ENCODE measurements at regions not wholly inside any gene's neighbourhood (a gene's known extent, or its start where the extent isn't known, plus 50 kb on each side); places are given as distances from the start of the nearest gene placed in this dataset.
"Not testable (repeated sequence)": the region's sequence is repeated elsewhere in the genome, so short reads cannot be mapped to it uniquely, and the experiment has no call there.

GRCh38 chr13:81406022-81406421 is 1065.1 kb upstream of the SPRY2 start:
- no peak for DNase-seq (ENCODE audit: low read depth in 2 of 2)

- no peak for DNase-seq (ENCODE audit: low read depth in 2 of 2)
Measured at GRCh38 chr13:81396192-81396591, 1055.3 kb upstream of the SPRY2 start.

- DNase-seq (ENCODE audit: low read depth in 2 of 2), result no peak
Measured at GRCh38 chr13:81395368-81395767, 1054.4 kb upstream of the SPRY2 start.

GRCh38 chr13:81394640-81395039 is 1053.7 kb upstream of the SPRY2 start:
- DNase-seq (ENCODE audit: low read depth in 2 of 2), result no peak

- DNase-seq (ENCODE audit: low read depth in 2 of 2), result no peak
Measured at GRCh38 chr13:81393721-81394120, 1052.8 kb upstream of the SPRY2 start.

- no peak for DNase-seq (ENCODE audit: low read depth in 2 of 2)
Measured at GRCh38 chr13:81393110-81393509, 1052.2 kb upstream of the SPRY2 start.

GRCh38 chr13:81388400-81388799 is 1047.5 kb upstream of the SPRY2 start:
- no peak for DNase-seq (ENCODE audit: low read depth in 2 of 2)

GRCh38 chr13:81383444-81383843 is 1042.5 kb upstream of the SPRY2 start:
- no peak for DNase-seq (ENCODE audit: low read depth in 2 of 2)

GRCh38 chr13:81382246-81382645 is 1041.3 kb upstream of the SPRY2 start:
- no peak for DNase-seq (ENCODE audit: low read depth in 2 of 2)

- DNase-seq (ENCODE audit: low read depth in 2 of 2), result no peak
Measured at GRCh38 chr13:81381560-81381959, 1040.6 kb upstream of the SPRY2 start.

GRCh38 chr13:81379183-81379582 is 1038.3 kb upstream of the SPRY2 start:
- no peak for DNase-seq (ENCODE audit: low read depth in 2 of 2)

- DNase-seq (ENCODE audit: low read depth in 2 of 2), result no peak
Measured at GRCh38 chr13:81377921-81378320, 1037.0 kb upstream of the SPRY2 start.

GRCh38 chr13:81375709-81376108 is 1034.8 kb upstream of the SPRY2 start:
- no peak for DNase-seq (ENCODE audit: low read depth in 2 of 2)

GRCh38 chr13:81362711-81363110 is 1021.8 kb upstream of the SPRY2 start:
- DNase-seq (ENCODE audit: low read depth in 2 of 2), result not testable (repeated sequence)

GRCh38 chr13:81350056-81350455 is 1009.1 kb upstream of the SPRY2 start:
- no peak for DNase-seq (ENCODE audit: low read depth in 2 of 2)

GRCh38 chr13:81340118-81341069 is 999.5 kb upstream of the SPRY2 start:
- DNase-seq (ENCODE audit: low read depth in 2 of 2), result not testable (repeated sequence)

GRCh38 chr13:81339666-81340065 is 998.7 kb upstream of the SPRY2 start:
- DNase-seq (ENCODE audit: low read depth in 2 of 2), result not testable (repeated sequence)

- DNase-seq (ENCODE audit: low read depth in 2 of 2), result no peak
Measured at GRCh38 chr13:81334481-81334880, 993.6 kb upstream of the SPRY2 start.

- DNase-seq (ENCODE audit: low read depth in 2 of 2), result no peak
Measured at GRCh38 chr13:81326913-81327312, 986.0 kb upstream of the SPRY2 start.

- no peak for DNase-seq (ENCODE audit: low read depth in 2 of 2)
Measured at GRCh38 chr13:81320516-81320915, 979.6 kb upstream of the SPRY2 start.

GRCh38 chr13:81319351-81319750 is 978.4 kb upstream of the SPRY2 start:
- no peak for DNase-seq (ENCODE audit: low read depth in 2 of 2)

GRCh38 chr13:81318231-81319019 is 977.5 kb upstream of the SPRY2 start:
- DNase-seq (ENCODE audit: low read depth in 2 of 2), result no peak

GRCh38 chr13:81314461-81314860 is 973.5 kb upstream of the SPRY2 start:
- DNase-seq (ENCODE audit: low read depth in 2 of 2), result no peak
